ENCODE measurements at regions not wholly inside any gene's neighbourhood (a gene's known extent, or its start where the extent isn't known, plus 50 kb on each side); places are given as distances from the start of the nearest gene placed in this dataset.

DNA sequence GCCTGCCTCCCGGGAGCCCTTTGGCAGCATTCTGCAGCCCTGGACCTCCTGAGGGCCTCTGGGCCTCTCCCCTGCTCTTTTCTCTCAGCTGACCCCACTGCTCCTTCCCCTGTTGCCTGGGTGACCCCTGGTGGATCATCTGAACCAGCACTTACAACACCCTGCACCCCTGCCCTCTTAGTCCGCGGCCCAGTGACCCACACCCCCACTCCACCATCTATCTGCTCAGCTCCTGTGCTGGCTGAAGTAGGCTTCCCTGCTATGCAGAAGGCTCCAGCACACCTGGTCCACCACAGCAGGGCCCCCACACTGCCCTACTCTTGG is 74.0 kb downstream of the DMRTA2 start:
- no peak for TF ChIP-seq CTCF (IDR thresholded peaks at IDR 0.05)
- Mint-ChIP-seq H3K9me3 (peaks cover 8% of the 10 kb centered on the region), H3K27ac (no peak overlapping the region), H3K4me1 (no peaks in the 10 kb centered on the region), H3K36me3 (ENCODE audit: low read depth) (no peaks in the 10 kb centered on the region), H3K4me3 (no peak overlapping the region), H3K27me3 (ENCODE audit: low read depth, poor library complexity) (peaks cover 4% of the 10 kb centered on the region)
- DNase-seq: no peak

DNA sequence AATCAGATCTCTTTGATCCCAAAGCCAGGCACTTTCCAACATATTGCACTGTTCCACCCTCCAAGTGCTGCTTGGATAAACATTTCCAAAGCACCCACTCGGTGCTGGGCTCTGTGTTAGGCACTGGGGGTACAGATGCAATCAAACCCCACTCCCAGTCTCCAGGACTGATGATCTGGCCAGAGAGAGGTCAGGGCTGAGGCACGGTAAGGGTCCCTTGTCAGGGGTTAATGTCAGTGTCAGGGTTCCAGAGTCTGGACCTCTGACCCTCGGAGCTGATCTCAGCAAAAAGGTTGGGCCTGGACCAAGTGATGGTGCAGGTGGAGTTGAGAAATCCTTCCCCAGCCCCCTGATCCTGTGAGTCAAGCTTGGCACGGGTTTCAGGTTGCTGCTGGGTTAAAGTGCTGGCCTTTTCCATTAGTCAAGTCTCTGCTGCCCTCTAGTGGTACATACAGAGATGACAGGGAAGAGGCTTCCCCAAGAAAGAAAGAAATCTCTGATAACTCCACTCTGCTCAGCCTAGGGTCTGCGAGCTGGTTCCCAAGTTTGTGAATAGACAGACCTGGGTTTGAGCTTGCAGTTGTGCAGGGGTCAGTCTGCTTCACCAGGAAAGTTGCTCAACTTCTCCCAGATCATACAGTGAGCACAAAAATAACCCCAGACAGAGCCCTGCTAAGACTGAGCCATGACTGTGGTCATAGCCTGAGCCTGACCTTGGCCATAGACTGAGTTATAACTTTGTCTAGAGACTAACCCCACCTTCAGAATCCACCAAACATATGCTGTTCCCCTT is 74.6 kb downstream of the DMRTA2 start:
- no peaks in the 10 kb centered on the region for H3K36me3 Mint-ChIP-seq (ENCODE audit: low read depth)
- no peak overlapping the region for H3K4me3 Mint-ChIP-seq
- H3K4me1 Mint-ChIP-seq: no peaks in the 10 kb centered on the region
- DNase-seq: peak; percentile 62
- peaks cover 4% of the 10 kb centered on the region for H3K27me3 Mint-ChIP-seq (ENCODE audit: low read depth, poor library complexity)
- H3K9me3 Mint-ChIP-seq: peaks cover 8% of the 10 kb centered on the region
- TF ChIP-seq CTCF (IDR thresholded peaks at IDR 0.05): peak; percentile 74
- no peak overlapping the region for H3K27ac Mint-ChIP-seq

DNA sequence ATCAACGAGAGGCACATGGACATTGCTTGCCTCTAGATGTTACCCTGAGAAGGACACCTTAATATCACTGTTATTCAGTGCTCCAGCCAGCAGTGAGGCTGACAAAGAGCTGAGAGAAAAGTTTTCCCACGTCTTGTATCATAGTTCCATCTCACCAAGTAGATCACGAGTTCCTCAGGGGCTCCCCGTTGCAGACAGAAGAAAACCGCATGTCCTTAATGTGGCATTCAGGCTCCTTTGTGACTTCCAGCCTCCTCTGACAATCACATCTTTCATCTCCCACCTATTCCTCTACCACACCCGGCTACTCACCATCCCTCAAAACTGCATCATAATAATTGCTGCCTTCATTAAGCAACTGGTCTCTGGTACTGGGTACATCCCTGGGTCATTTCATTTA is 75.3 kb downstream of the DMRTA2 start:
- no peak for DNase-seq
- H3K36me3 Mint-ChIP-seq (ENCODE audit: low read depth): no peaks in the 10 kb centered on the region
- peaks cover 4% of the 10 kb centered on the region for H3K27me3 Mint-ChIP-seq (ENCODE audit: low read depth, poor library complexity)
- no peak for TF ChIP-seq CTCF (IDR thresholded peaks at IDR 0.05)
- peaks cover 8% of the 10 kb centered on the region for H3K9me3 Mint-ChIP-seq
- H3K27ac Mint-ChIP-seq: no peak overlapping the region
- H3K4me3 Mint-ChIP-seq: no peak overlapping the region
- H3K4me1 Mint-ChIP-seq: no peaks in the 10 kb centered on the region

GRCh38 chr1:50346621-50347020 is 76.6 kb downstream of the DMRTA2 start:
- TF ChIP-seq CTCF (IDR thresholded peaks at IDR 0.05): no peak
- DNase-seq: no peak
- H3K9me3 Mint-ChIP-seq: peaks cover 13% of the 10 kb centered on the region
- H3K27me3 Mint-ChIP-seq (ENCODE audit: low read depth, poor library complexity): peaks cover 12% of the 10 kb centered on the region
- no peak overlapping the region for H3K4me3 Mint-ChIP-seq
- H3K27ac Mint-ChIP-seq: no peak overlapping the region
- no peaks in the 10 kb centered on the region for H3K36me3 Mint-ChIP-seq (ENCODE audit: low read depth)
- H3K4me1 Mint-ChIP-seq: no peaks in the 10 kb centered on the region

GRCh38 chr1:50343323-50343722 is 79.9 kb downstream of the DMRTA2 start:
- Mint-ChIP-seq H3K27ac (no peak overlapping the region), H3K27me3 (ENCODE audit: low read depth, poor library complexity) (peaks cover 26% of the 10 kb centered on the region)

More at GRCh38 chr1:50343323-50343722, 79.9 kb downstream of the DMRTA2 start:
- Mint-ChIP-seq H3K36me3 (ENCODE audit: low read depth) (no peaks in the 10 kb centered on the region), H3K4me3 (no peak overlapping the region), H3K4me1 (no peaks in the 10 kb centered on the region), H3K9me3 (peaks cover 19% of the 10 kb centered on the region)
- TF ChIP-seq CTCF (IDR thresholded peaks at IDR 0.05): no peak
- DNase-seq: no peak

Measured in nephron progenitor cell (in vitro differentiated cells).